Body of pancreas (tissue), 4 donors: ENCODE measurements at regions not wholly inside any gene's neighbourhood (a gene's known extent, or its start where the extent isn't known, plus 50 kb on each side); places are given as distances from the start of the nearest gene placed in this dataset.

ENCODE experiments used
- CTCF ChIP-seq, 7 experiments: fragments of 450-650 bp in 4 of 7; fragments of 200-600 bp in 3 of 7; sonication (generic) in 3 of 7; IDR thresholded peaks; one replicate each; pipeline ENCODE4 v1.5.1; 2016 to 2019; ENCODE audit warnings: antibody characterized with exemption in 7 of 7
- POLR2A ChIP-seq, 3 donors: fragments of 450-650 bp; IDR thresholded peaks; one replicate each; pipeline ENCODE4 v1.6.1; 2016; ENCODE audit warnings: antibody characterized with exemption in 3 of 3, mild to moderate bottlenecking in 2 of 3

GRCh38 chr13:44158881-44159632 is 214.6 kb upstream of the SERP2 start:
- TF ChIP-seq CTCF (IDR thresholded peaks at IDR 0.05) (no peak), POLR2A (IDR thresholded peaks at IDR 0.05) (no peak)
